NB4 (cell line): ENCODE measurements at regions not wholly inside any gene's neighbourhood (a gene's known extent, or its start where the extent isn't known, plus 50 kb on each side); places are given as distances from the start of the nearest gene placed in this dataset.
"Not testable (repeated sequence)": the region's sequence is repeated elsewhere in the genome, so short reads cannot be mapped to it uniquely, and the experiment has no call there.

Source experiments
- CTCF ChIP-seq: IDR thresholded peaks from one replicate; pipeline ENCODE4 v1.5.1; 2012; ENCODE audit warnings: low read depth, low read length
- MAX ChIP-seq: IDR thresholded peaks from 2 replicates; pipeline ENCODE4 v1.6.1; 2011; ENCODE audit warnings: low read depth, low read length
- MYC ChIP-seq: IDR thresholded peaks from 2 replicates; pipeline ENCODE4 v1.6.1; 2011; ENCODE audit warnings: low read depth, low read length
- POLR2A ChIP-seq: IDR thresholded peaks from 2 replicates; pipeline ENCODE4 v1.6.1; 2011; ENCODE audit warnings: mild to moderate bottlenecking; ENCODE audit not compliant: insufficient read length; ENCODE audit errors: extremely low read depth

- not testable (repeated sequence) for TF ChIP-seq POLR2A, MYC, CTCF, MAX
These were observed 232.1 kb downstream of the NPIPA8 start for GRCh38 chr16:18104412-18104811.
